Body of pancreas (tissue), 4 donors: ENCODE measurements at regions not wholly inside any gene's neighbourhood (a gene's known extent, or its start where the extent isn't known, plus 50 kb on each side); places are given as distances from the start of the nearest gene placed in this dataset.

Source experiments
- ATAC-seq: fragments of 150-250 bp; one replicate; pipeline ENCODE4 v1.9.1; 2016
- DNase-seq, 4 donors: peaks; one replicate each; pipeline ENCODE4 v3.0.0-alpha.2; 2019
- H3K27ac ChIP-seq, 4 donors: fragments of 200-600 bp; sonication (generic); 1 replicate in 3 of 4; 2 replicates in 1 of 4; pipeline versions ENCODE4 v1.5.1 to v1.6.1; 2016 to 2019; ENCODE audit warnings: mild to moderate bottlenecking in 1 of 4, mixed read lengths in 1 of 4, moderate library complexity in 1 of 4
- H3K27me3 ChIP-seq, 2 donors: fragments of 200-600 bp; sonication (generic); one replicate each; pipeline ENCODE4 v1.6.0; 2016; ENCODE audit warnings: mild to moderate bottlenecking in 1 of 2
- H3K36me3 ChIP-seq, 2 donors: fragments of 200-600 bp; sonication (generic); replicated peaks in 1 of 2; 2 replicates each; pipeline ENCODE4 v1.5.1; 2016; ENCODE audit warnings: low read depth in 2 of 2; ENCODE audit not compliant: insufficient read depth in 1 of 2
- H3K4me1 ChIP-seq: fragments of 200-600 bp; sonication (generic); one replicate; pipeline ENCODE4 v1.6.0; 2016
- H3K4me3 ChIP-seq, 2 donors: fragments of 200-600 bp; sonication (generic); 1 replicate in 1 of 2; 2 replicates in 1 of 2; pipeline ENCODE4 v1.5.1; 2016 to 2019
- H3K9me3 ChIP-seq, 3 donors: fragments of 200-600 bp; sonication (generic); 1 replicate in 2 of 3; 2 replicates in 1 of 3; pipeline ENCODE4 v1.5.1; 2016
- POLR2A ChIP-seq, 3 donors: fragments of 450-650 bp; IDR thresholded peaks; one replicate each; pipeline ENCODE4 v1.6.1; 2016; ENCODE audit warnings: antibody characterized with exemption in 3 of 3, mild to moderate bottlenecking in 2 of 3
- WGBS, 2 donors: methylation state at CpG; one replicate each; pipeline ENCODE4 v1.1.5; 2017; 5-methylcytosine and 5-hydroxymethylcytosine counted together
- intact Hi-C: fragments of 100-400 bp; cut with DNase I; formaldehyde crosslinking; loops from one replicate; pipeline ENCODE4 v1.15.1; 2023
- TF ChIP-seq, protein P1 (sequence below), 7 experiments: fragments of 450-650 bp in 4 of 7; fragments of 200-600 bp in 3 of 7; sonication (generic) in 3 of 7; IDR thresholded peaks; one replicate each; pipeline ENCODE4 v1.5.1; 2016 to 2019; ENCODE audit warnings: antibody characterized with exemption in 7 of 7

GRCh38 chr3:154614601-154615000, 184.6 kb upstream of the GPR149 start:
- H3K4me1 ChIP-seq = no peaks in the 10 kb centered on the region
- no peak overlapping the region for H3K4me3 ChIP-seq
- H3K9me3 ChIP-seq = no peaks in the 10 kb centered on the region
- TF ChIP-seq, protein P1, sequence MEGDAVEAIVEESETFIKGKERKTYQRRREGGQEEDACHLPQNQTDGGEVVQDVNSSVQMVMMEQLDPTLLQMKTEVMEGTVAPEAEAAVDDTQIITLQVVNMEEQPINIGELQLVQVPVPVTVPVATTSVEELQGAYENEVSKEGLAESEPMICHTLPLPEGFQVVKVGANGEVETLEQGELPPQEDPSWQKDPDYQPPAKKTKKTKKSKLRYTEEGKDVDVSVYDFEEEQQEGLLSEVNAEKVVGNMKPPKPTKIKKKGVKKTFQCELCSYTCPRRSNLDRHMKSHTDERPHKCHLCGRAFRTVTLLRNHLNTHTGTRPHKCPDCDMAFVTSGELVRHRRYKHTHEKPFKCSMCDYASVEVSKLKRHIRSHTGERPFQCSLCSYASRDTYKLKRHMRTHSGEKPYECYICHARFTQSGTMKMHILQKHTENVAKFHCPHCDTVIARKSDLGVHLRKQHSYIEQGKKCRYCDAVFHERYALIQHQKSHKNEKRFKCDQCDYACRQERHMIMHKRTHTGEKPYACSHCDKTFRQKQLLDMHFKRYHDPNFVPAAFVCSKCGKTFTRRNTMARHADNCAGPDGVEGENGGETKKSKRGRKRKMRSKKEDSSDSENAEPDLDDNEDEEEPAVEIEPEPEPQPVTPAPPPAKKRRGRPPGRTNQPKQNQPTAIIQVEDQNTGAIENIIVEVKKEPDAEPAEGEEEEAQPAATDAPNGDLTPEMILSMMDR (IDR thresholded peaks at IDR 0.05) = no peak
- no peak for TF ChIP-seq POLR2A (IDR thresholded peaks at IDR 0.05)
- no peaks in the 10 kb centered on the region for H3K27me3 ChIP-seq
- no peaks in the 10 kb centered on the region for H3K36me3 ChIP-seq
- WGBS, 2 donors = 24 to 27% methylated on average over 3 of the region's 3 CpGs
- H3K27ac ChIP-seq = no peak overlapping the region
- intact Hi-C loops = no loop called here
- no peak for DNase-seq
- no peak for ATAC-seq

DNA sequence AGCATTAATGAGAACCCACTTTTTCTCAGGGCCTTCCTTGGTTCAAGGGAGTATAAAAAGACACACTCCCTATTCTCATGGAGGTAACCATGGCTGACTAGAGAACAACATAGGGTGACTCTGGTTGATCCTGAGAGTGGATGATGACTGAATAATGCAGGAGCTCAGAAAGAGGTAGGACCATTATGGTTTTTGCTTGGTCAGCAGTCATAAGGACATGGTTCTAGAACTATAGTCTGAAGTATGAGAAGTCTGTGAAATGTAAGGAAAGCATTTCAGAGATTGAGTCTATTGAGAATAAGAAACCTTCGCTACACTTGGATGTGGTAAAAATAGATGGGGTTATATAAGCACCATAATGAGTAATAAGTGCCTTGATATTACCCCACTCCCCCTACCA, 184.1 kb upstream of the GPR149 start:
- ATAC-seq (no peak), DNase-seq (no peak)
- WGBS, 2 donors = 91 to 94% methylated on average over 1 of the region's 1 CpG
- Histone ChIP-seq H3K9me3 (no peaks in the 10 kb centered on the region), H3K27ac (no peak overlapping the region), H3K4me1 (no peaks in the 10 kb centered on the region), H3K36me3 (no peaks in the 10 kb centered on the region), H3K4me3 (no peak overlapping the region), H3K27me3 (no peaks in the 10 kb centered on the region)
- intact Hi-C loops = no loop called here
- TF ChIP-seq POLR2A (IDR thresholded peaks at IDR 0.05) = no peak
- TF ChIP-seq, protein P1 (IDR thresholded peaks at IDR 0.05) = no peak

GRCh38 chr3:154602241-154602640, 172.3 kb upstream of the GPR149 start:
- H3K4me1 ChIP-seq = no peaks in the 10 kb centered on the region
- no peaks in the 10 kb centered on the region for H3K36me3 ChIP-seq
- TF ChIP-seq, protein P1 (IDR thresholded peaks at IDR 0.05) = no peak
- no peak for TF ChIP-seq POLR2A (IDR thresholded peaks at IDR 0.05)
- ATAC-seq (no peak), DNase-seq (no peak)
- no peak overlapping the region for H3K27ac ChIP-seq
- H3K4me3 ChIP-seq = no peak overlapping the region
- intact Hi-C loops = no loop called here
- no peaks in the 10 kb centered on the region for H3K9me3 ChIP-seq
- no peaks in the 10 kb centered on the region for H3K27me3 ChIP-seq

DNA sequence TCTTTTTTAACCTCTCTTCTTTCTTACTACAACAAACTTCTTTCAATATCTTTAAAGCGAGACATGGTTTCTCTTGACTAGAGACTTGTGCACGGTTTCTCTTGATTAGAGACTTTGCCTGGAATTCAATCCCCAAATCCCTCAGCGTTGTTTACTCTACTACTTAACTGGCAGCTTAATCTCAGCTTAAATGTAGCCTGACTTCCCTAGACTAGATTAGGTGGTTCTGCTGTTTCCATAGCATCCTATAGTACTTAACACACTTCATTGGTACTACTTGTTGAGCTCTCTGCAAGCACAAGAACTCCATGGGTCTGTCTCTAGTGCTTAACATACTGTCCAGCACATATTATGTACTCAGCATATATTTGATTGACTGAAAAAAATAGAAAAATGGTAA, 168.2 kb upstream of the GPR149 start:
- Histone ChIP-seq H3K4me1 (no peaks in the 10 kb centered on the region), H3K36me3 (no peaks in the 10 kb centered on the region), H3K9me3 (no peaks in the 10 kb centered on the region), H3K27me3 (no peaks in the 10 kb centered on the region), H3K27ac (no peak overlapping the region), H3K4me3 (no peak overlapping the region)
- 35 to 39% methylated on average over 3 of the region's 3 CpGs for WGBS, 2 donors
- no peak for DNase-seq
- no peak for ATAC-seq
- intact Hi-C loops = no loop called here
- no peak for TF ChIP-seq POLR2A (IDR thresholded peaks at IDR 0.05)
- TF ChIP-seq, protein P1 (IDR thresholded peaks at IDR 0.05) = no peak

DNA sequence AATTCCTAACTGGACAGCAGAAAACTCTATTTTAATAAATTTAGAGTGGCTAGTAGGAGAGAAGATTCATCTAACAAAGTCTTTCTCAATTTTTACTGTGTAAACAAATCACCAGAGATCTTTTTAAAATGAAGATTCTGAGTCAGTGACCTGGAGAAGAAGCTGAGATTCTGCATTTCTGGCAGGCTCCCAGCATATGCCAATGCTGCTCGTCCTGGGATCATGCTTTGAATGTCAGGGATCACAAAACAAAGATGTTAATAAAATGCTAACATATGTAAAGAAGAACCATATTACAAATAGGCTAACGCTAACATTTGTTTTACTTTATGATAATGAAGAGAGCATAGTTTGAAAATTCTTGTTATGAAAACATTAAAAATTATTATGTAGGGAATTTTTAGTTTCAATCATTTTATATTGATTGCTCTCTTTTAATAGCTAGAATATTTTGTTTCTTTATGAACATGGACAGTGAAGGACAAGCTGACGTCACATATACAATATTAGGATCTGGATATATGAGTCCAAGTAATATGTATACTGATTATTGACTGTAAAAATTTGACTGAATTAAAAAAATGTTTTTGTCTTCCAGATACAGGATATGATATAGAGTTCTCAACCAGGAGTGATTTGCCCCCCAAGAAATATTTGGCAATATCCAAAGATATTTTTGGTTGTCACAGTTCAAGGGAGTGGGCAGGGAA, 160.8 kb upstream of the GPR149 start:
- H3K36me3 ChIP-seq = no peaks in the 10 kb centered on the region
- H3K9me3 ChIP-seq = no peaks in the 10 kb centered on the region
- intact Hi-C loops = no loop called here
- no peaks in the 10 kb centered on the region for H3K4me1 ChIP-seq
- no peak overlapping the region for H3K27ac ChIP-seq
- no peak overlapping the region for H3K4me3 ChIP-seq
- TF ChIP-seq POLR2A (IDR thresholded peaks at IDR 0.05) = no peak
- TF ChIP-seq, protein P1 (IDR thresholded peaks at IDR 0.05) = no peak
- 52 to 53% methylated on average over 3 of the region's 3 CpGs for WGBS, 2 donors
- ATAC-seq = no peak
- no peaks in the 10 kb centered on the region for H3K27me3 ChIP-seq
- DNase-seq = no peak
